Neutrophil (primary cell): ENCODE measurements at regions not wholly inside any gene's neighbourhood (a gene's known extent, or its start where the extent isn't known, plus 50 kb on each side); places are given as distances from the start of the nearest gene placed in this dataset.

Experiments used
- H3K27ac ChIP-seq: fragments of 200-600 bp; sonication (generic); 2 replicates; pipeline ENCODE4 v1.5.1; 2016; ENCODE audit warnings: mild to moderate bottlenecking, moderate library complexity
- H3K27me3 ChIP-seq: fragments of 200-600 bp; sonication (generic); 2 replicates; pipeline ENCODE4 v1.6.0; 2016; ENCODE audit warnings: mild to moderate bottlenecking
- H3K36me3 ChIP-seq: fragments of 200-600 bp; sonication (generic); 2 replicates; pipeline ENCODE4 v1.5.1; 2017
- H3K4me1 ChIP-seq, 2 experiments: fragments of 200-600 bp in 1 of 2; sonication (generic) in 1 of 2; 1 replicate in 1 of 2; 2 replicates in 1 of 2; pipeline versions ENCODE4 v1.5.1 to v1.6.1; 2013 to 2016; ENCODE audit warnings: low read depth in 1 of 2, low read length in 1 of 2, mild to moderate bottlenecking in 1 of 2, moderate library complexity in 1 of 2; ENCODE audit not compliant: control insufficient read depth in 1 of 2, insufficient read depth in 1 of 2
- H3K4me3 ChIP-seq, 2 experiments: fragments of 200-600 bp in 1 of 2; sonication (generic) in 1 of 2; 1 replicate in 1 of 2; 2 replicates in 1 of 2; pipeline ENCODE4 v1.5.1; 2013 to 2016; ENCODE audit warnings: low read depth in 1 of 2, low read length in 1 of 2, mild to moderate bottlenecking in 1 of 2, moderate library complexity in 1 of 2
- H3K9me3 ChIP-seq: fragments of 200-600 bp; sonication (generic); 2 replicates; pipeline ENCODE4 v1.5.1; 2016
- TF ChIP-seq, protein P1 (sequence below): fragments of 200-600 bp; sonication (generic); IDR thresholded peaks from 2 replicates; pipeline ENCODE4 v1.5.1; 2016; ENCODE audit warnings: antibody characterized with exemption

- TF ChIP-seq, protein P1, sequence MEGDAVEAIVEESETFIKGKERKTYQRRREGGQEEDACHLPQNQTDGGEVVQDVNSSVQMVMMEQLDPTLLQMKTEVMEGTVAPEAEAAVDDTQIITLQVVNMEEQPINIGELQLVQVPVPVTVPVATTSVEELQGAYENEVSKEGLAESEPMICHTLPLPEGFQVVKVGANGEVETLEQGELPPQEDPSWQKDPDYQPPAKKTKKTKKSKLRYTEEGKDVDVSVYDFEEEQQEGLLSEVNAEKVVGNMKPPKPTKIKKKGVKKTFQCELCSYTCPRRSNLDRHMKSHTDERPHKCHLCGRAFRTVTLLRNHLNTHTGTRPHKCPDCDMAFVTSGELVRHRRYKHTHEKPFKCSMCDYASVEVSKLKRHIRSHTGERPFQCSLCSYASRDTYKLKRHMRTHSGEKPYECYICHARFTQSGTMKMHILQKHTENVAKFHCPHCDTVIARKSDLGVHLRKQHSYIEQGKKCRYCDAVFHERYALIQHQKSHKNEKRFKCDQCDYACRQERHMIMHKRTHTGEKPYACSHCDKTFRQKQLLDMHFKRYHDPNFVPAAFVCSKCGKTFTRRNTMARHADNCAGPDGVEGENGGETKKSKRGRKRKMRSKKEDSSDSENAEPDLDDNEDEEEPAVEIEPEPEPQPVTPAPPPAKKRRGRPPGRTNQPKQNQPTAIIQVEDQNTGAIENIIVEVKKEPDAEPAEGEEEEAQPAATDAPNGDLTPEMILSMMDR, result no peak
- Histone ChIP-seq H3K4me1 (no peaks in the 10 kb centered on the region), H3K9me3 (no peaks in the 10 kb centered on the region), H3K4me3 (no peak overlapping the region), H3K27ac (no peak overlapping the region), H3K36me3 (no peaks in the 10 kb centered on the region), H3K27me3 (no peaks in the 10 kb centered on the region)
Observed at GRCh38 chr21:24445517-24445916, 1161.8 kb downstream of the MRPL39 start.

DNA sequence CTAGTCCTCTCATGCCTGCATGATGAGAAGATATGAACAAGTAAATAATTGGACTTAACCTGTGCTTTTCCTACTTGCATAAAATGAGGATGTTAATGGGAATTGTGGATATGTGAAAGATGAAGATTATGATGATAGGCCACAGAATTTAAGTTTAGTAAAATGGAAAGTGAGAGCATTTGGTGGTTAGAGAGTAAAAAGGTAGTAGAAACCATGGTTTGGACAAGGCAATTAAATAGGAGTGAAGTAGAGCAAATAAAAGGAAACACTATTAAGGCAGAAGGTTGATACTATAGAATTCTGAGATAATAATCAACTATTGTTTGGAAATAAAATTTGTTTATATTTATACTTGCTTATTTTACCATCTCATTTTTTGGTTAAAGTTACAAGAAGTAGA, 1162.5 kb downstream of the MRPL39 start:
- Histone ChIP-seq H3K27me3 (no peaks in the 10 kb centered on the region), H3K4me3 (no peak overlapping the region), H3K4me1 (no peaks in the 10 kb centered on the region), H3K9me3 (no peaks in the 10 kb centered on the region), H3K27ac (no peak overlapping the region), H3K36me3 (no peaks in the 10 kb centered on the region)
- TF ChIP-seq, protein P1, result no peak

DNA sequence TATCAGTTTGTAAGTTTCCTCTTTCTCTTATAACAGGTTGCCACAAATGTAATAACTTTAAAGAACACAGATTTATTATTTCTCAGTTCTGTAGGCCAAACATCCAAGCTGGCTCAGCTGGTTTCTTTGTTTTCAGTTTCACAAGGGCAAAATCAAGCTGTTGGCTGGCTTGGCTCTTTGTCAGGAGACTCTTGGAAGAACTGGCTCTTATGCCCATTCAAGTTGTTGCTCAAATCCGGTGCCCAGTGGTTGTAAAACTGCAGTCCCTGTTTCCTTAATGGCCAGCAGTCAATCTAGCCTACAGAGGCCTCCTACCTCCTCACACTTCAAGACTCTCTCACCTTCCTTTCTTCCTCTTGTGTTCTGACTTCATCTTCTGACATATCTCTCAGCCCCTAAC, 1171.0 kb downstream of the MRPL39 start:
- Histone ChIP-seq H3K36me3 (no peaks in the 10 kb centered on the region), H3K4me1 (no peaks in the 10 kb centered on the region), H3K27ac (no peak overlapping the region), H3K27me3 (no peaks in the 10 kb centered on the region), H3K4me3 (no peak overlapping the region), H3K9me3 (no peaks in the 10 kb centered on the region)
- TF ChIP-seq, protein P1, result no peak

- peak overlapping the region in 1 of 2 experiments; percentile 33 for H3K4me3 ChIP-seq
- TF ChIP-seq, protein P1, result no peak
- H3K4me1 ChIP-seq, result no peaks in the 10 kb centered on the region
- H3K27ac ChIP-seq, result no peak overlapping the region
- H3K9me3 ChIP-seq, result no peaks in the 10 kb centered on the region
- no peaks in the 10 kb centered on the region for H3K36me3 ChIP-seq
- no peaks in the 10 kb centered on the region for H3K27me3 ChIP-seq
Observed at GRCh38 chr21:24428591-24429199, 1178.6 kb downstream of the MRPL39 start.

GRCh38 chr21:24424776-24425175, 1182.5 kb downstream of the MRPL39 start:
- no peaks in the 10 kb centered on the region for H3K27me3 ChIP-seq
- no peak overlapping the region for H3K27ac ChIP-seq
- TF ChIP-seq, protein P1, result no peak
- no peak overlapping the region for H3K4me3 ChIP-seq
- no peaks in the 10 kb centered on the region for H3K36me3 ChIP-seq
- no peaks in the 10 kb centered on the region for H3K4me1 ChIP-seq
- H3K9me3 ChIP-seq, result no peaks in the 10 kb centered on the region

DNA sequence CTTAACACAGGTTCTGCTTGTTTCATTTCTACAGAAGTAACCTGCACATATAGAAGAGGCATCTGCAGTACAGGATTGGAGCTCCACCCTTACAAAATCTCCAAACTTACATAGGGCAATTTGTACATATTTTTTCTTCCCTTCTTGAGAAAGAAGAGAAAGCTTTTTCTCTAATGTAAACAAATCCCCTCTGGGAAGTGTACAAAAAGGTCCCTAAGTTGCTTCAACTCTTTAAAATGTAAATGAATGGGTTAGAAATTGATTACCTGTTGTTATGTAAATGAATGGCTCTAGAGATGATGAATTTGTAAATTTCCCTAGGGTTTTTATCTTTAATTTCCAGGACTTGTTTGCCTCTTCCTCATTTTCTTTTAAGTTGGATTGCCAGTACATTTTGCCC, 1183.7 kb downstream of the MRPL39 start:
- no peaks in the 10 kb centered on the region for H3K27me3 ChIP-seq
- TF ChIP-seq, protein P1, result no peak
- no peaks in the 10 kb centered on the region for H3K9me3 ChIP-seq
- no peak overlapping the region for H3K4me3 ChIP-seq
- no peaks in the 10 kb centered on the region for H3K4me1 ChIP-seq
- H3K36me3 ChIP-seq, result no peaks in the 10 kb centered on the region
- H3K27ac ChIP-seq, result no peak overlapping the region
